ENCODE measurements at regions not wholly inside any gene's neighbourhood (a gene's known extent, or its start where the extent isn't known, plus 50 kb on each side); places are given as distances from the start of the nearest gene placed in this dataset.
"Not testable (repeated sequence)": the region's sequence is repeated elsewhere in the genome, so short reads cannot be mapped to it uniquely, and the experiment has no call there.

DNA sequence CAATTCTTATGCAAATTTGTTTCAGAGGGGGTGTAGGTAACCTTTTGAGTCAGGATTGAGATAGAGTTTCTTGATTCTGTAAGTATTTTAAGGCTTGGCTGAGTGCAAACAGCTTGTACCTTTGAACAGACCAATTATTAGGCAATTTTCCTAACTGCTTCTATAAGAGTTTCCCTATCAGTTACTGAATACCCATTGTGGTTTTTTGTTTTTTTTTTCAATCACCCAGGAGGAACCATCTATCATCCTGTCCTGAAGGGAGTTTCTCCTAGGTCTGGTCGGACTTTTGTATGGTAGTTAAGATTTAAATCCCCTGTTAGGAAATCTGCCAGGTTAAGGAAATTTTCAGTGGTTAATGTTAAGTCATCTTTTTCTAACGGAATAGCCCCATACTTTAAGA is 319.4 kb upstream of the SLC39A10 start:
- DNase-seq (ENCODE audit: extremely low read depth in 1 of 11, low read depth in 9 of 11, low spot score in 4 of 11): no peak

DNA sequence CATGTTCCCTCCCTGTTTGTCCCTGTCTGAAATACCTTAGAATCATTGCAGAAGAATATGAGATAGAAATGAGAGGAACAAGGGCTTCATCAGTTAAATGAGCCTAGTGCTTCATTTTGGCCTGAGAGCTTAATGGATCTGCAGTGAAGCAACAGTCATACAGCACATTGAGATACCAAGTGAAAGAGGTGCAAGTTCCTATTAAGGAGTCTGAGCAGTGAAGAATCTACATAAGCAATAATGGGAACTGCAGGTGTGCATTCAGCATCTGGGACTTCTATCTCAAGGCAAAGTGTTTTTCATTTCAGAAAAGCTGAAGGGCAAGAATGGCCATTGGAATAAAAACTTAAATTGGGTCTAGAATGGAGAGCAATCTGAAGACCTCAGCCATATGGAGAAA is 323.2 kb upstream of the SLC39A10 start:
- DNase-seq (ENCODE audit: extremely low read depth in 1 of 11, low read depth in 9 of 11, low spot score in 4 of 11): no peak

DNA sequence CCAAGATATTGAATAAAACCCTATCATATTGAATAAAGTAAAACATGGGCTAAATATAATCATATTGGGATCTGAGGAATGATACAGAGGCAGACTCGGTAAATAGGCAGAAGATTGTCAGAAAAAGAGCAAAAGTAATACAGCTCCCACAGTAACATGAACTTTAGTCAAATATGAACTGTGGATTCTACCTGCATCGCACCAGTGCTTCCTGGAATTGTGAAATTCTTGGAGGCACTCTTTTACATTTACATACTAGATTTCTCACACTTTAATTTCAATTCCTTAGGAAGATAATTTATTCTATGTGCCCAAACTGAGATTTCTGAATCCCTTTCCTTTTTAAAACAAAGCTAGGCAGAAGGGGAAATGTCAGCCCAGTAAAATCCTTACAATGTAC is 325.1 kb upstream of the SLC39A10 start:
- no peak for DNase-seq (ENCODE audit: extremely low read depth in 1 of 11, low read depth in 9 of 11, low spot score in 4 of 11)

GRCh38 chr2:195331129-195331528 is 325.9 kb upstream of the SLC39A10 start:
- no peak for DNase-seq (ENCODE audit: extremely low read depth in 1 of 11, low read depth in 9 of 11, low spot score in 4 of 11)

DNA sequence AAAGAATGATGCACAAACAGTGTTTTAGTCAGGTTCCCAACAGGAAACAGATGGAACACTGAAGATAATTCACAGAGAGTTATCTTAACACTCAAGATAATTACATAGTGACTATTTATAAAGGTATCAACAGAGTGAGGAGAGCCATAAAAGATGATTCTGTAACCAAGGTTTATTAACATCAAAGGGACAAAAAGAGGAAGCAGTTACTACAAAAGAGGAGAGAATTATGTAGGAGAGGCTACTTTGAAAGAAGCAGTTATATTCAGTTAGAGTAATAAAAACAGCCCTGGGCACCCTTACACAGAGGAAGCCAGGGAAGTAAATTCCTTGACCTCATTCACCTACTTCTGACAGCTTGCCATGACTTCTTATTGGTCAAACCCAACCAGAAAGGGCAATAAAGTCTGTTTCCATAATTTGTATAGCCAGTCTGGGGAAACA is 326.5 kb upstream of the SLC39A10 start:
- DNase-seq (ENCODE audit: extremely low read depth in 1 of 11, low read depth in 9 of 11, low spot score in 4 of 11): no peak

DNA sequence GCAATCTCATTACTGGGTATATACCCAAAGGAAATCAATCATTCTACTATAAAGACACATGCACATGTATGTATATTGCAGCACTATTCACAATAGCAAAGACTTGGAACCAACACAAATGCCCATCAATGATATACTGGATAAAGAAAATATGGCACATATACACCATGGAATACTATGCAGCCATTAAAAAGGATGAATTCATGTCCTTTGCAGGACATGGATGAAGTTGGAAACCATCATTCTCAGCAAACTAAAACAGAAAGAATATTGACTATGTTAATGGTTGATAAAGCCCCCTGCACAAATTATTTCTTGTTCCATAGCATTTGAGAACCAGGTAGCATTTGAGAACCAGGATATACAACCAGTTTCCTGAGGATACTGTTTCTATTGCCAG is 327.2 kb upstream of the SLC39A10 start:
- DNase-seq (ENCODE audit: extremely low read depth in 1 of 11, low read depth in 9 of 11, low spot score in 4 of 11): not testable (repeated sequence)

DNA sequence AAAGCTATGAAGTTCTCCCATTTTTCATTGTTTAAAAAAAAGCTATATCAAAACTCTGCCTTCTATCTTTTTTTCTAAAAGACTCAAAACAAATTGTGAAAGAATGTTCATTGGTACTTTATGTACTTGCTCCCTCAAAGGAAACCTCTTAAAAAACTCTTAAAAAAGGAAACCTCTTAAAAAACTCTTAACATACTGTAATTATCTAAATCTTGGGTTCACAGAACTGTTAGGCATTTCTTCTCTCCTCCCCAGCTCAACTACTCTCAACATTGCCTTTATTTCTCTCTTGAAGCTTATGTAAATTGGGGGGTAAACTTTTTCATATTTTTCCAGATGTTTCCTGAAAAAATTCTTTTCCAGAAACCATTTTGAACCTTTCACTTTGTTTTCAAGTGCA is 330.5 kb upstream of the SLC39A10 start:
- no peak for DNase-seq (ENCODE audit: extremely low read depth in 1 of 11, low read depth in 9 of 11, low spot score in 4 of 11)

DNA sequence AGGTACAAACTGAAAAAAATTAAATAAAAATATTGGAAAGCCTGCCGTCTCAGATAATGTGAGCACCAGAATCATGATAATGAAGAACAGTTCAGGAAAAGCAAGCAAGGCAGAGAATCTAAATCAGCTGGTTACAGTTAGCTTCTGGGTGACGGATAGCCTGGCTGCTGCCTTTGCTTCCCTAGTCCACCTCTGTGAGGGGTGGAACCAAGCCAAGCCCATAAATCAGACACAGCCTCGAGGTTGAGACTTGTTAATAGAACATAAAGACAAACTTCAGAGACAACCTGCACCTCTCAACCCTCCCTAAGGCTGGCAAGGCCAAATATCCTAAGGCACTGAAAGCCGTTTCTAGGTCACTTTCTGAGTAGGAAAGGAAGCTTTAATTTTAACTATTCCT is 334.7 kb upstream of the SLC39A10 start:
- DNase-seq (ENCODE audit: extremely low read depth in 1 of 11, low read depth in 9 of 11, low spot score in 4 of 11): peak in 7 of 11 donors; percentile 7 to 41 (median 26)

DNA sequence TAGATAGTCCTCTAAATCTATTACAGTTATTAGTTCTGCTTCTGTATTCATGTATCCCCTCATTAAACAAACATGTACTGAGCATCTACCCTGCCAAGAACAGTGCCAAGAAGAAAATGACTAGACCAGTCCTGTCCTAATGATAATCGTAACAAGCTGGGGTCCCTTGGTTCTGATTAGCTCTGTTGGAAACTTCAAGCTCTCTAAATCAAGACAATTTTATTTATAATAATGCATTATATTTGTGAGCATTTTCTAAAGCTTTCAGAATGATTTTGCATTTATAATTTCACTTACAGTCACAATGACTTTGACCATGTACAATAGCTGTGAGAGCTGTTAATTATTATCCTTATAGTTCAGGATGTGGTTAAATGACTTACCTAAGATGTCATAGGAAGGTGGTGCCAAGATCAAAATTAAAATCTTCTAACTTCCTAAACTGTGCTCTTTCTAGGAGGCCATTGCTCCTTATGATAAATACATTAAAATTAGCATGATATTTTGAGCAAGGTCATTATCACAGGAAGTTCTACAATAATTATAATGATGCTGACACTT is 336.5 kb upstream of the SLC39A10 start:
- DNase-seq (ENCODE audit: extremely low read depth in 1 of 11, low read depth in 9 of 11, low spot score in 4 of 11): no peak

GRCh38 chr2:195319548-195320412 is 337.2 kb upstream of the SLC39A10 start:
- no peak for DNase-seq (ENCODE audit: extremely low read depth in 1 of 11, low read depth in 9 of 11, low spot score in 4 of 11)

DNA sequence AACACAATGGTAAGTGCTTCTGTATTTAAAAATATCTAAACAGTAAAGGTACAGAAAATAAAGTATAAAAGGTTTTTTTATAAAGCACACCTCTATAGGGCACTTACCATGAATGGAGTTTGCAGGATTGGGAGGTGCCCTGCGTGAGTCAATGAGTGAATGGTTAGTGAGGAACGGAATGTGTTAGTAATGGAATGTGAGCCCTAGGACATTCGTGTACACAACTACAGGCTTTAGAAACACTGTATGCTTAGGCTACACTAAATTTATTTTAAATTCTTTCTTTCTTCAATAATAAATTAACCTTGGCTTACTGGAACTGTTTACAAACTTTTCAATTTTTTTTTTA is 337.9 kb upstream of the SLC39A10 start:
- peak in 1 of 11 donors; percentile 13 for DNase-seq (ENCODE audit: extremely low read depth in 1 of 11, low read depth in 9 of 11, low spot score in 4 of 11)

DNA sequence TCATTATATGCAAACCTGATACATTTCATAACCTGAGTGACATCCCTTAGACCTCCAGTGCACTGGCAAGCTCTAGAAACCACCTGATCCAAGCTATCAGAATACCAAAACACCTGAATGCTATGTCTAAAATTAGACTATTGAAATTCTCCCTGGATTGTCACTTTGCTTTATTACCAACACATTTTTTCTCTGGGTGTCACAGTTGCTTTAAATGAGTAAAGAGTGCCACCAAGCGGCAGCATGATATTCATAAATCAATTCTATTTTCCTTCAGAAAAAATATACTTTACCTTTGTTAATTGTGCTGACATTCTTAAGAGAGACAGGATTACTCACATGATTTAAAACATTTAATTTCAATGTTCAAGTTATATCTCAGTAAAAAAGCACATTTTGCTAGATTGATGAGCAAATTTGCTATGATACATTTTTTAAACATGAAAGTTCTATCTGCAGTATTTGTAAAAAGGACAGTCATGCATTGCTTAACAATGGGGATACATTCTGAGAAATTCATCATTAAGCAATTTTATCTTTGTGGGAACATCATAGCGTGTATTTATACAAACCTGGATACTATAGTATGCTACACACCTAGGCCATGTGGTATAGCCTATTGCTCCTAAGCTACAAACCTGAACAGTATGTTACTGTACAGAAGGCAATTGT is 338.4 kb upstream of the SLC39A10 start:
- peak in 10 of 11 donors; percentile 17 to 57 (median 23) for DNase-seq (ENCODE audit: extremely low read depth in 1 of 11, low read depth in 9 of 11, low spot score in 4 of 11)

DNA sequence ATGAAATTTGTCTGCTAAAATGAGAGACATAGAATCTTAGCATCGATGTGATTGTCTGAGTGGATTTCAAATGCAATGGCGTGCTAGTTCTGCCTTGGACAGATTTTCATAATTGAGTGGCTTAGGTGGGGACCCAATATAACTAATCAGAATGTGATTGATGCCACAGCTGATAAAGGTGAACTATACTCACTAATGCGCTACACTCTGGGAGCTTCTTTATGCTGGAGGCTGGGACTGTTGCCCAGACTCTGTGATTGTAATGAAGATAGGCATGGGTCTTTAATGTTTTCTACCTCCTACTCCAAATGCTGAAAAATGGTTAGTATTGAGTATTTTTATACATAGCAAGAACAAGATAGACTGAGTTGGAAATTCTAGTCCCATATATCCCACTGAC is 339.5 kb upstream of the SLC39A10 start:
- DNase-seq (ENCODE audit: extremely low read depth in 1 of 11, low read depth in 9 of 11, low spot score in 4 of 11): no peak

DNA sequence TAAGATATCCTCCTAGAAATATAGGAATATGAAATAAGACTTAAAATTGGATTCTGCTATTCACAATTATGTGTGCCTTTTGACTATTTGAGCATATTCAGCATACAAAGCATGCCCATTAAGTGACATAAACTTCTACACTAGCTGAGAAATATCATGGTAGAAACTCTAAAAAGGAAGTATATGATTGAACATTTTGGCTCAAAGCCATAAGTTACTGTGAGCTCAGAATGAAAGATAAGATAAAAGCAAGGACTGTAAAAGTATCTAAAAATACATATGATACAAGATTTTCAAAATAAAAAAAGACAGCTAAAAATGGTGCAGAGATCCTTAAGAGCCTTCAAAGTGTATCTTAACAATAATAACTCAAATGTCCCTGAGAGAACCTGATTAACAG is 340.5 kb upstream of the SLC39A10 start:
- no peak for DNase-seq (ENCODE audit: extremely low read depth in 1 of 11, low read depth in 9 of 11, low spot score in 4 of 11)

DNA sequence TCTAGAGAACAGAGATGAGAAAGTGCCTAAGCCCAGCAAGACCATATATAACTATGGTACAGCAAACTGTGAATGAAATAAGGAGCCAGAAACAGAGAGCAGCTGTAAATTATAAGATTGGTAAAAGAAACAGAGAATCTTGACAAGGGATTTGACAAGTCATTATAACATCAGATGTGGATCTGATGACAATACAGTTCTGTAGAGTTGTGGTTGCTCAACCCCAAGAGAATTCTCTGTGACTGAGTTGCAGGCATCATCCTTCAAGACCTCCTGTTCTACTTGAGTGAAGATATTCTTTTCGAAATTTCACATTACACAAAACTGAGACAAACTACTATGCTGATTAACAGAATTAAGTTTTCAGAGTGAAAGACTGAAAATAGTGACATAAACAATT is 343.1 kb upstream of the SLC39A10 start:
- DNase-seq (ENCODE audit: extremely low read depth in 1 of 11, low read depth in 9 of 11, low spot score in 4 of 11): no peak

GRCh38 chr2:195312662-195313061 is 344.4 kb upstream of the SLC39A10 start:
- no peak for DNase-seq (ENCODE audit: extremely low read depth in 1 of 11, low read depth in 9 of 11, low spot score in 4 of 11)

GRCh38 chr2:195308163-195308562 is 348.9 kb upstream of the SLC39A10 start:
- DNase-seq (ENCODE audit: extremely low read depth in 1 of 11, low read depth in 9 of 11, low spot score in 4 of 11): no peak

DNA sequence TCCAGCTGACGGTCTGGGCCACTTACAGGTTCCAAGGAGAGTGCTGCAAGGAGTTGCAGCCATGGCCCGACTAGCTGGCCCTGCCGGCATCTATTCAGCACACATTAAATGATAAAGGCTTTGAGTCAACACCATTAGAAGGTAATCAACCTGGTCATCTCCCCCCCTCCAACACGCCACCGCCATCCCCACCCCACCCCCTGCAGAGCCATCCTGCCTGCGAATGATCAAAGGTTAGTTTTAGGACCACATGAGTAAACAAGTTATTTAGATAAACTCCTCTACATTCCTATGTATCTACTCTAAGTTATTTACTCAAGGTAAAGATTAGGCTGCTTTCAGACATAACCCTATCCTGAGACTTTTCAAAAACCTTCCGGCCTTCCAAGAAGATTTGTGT is 349.3 kb upstream of the SLC39A10 start:
- no peak for DNase-seq (ENCODE audit: extremely low read depth in 1 of 11, low read depth in 9 of 11, low spot score in 4 of 11)

DNA sequence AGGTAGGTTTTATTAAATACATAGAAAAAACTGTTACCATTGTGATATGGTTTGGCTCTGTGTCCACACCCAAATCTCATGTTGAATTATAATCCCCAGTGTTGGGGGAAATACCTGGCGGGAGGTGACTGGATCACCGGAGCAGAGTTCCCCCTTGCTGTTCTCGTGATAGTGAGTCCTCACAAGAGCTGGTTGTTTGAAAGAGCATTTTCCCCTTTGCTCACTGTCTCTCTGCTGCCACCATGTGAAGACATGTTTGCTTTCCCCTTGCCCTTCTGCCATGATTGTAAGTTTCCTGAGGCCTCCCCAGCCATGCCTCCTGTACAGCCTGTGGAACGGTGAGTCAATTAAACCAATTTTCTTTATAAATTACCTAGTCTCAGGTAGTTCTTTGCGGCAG is 352.7 kb upstream of the SLC39A10 start:
- no peak for DNase-seq (ENCODE audit: extremely low read depth in 1 of 11, low read depth in 9 of 11, low spot score in 4 of 11)

GRCh38 chr2:195300631-195301030 is 356.4 kb upstream of the SLC39A10 start:
- DNase-seq (ENCODE audit: extremely low read depth in 1 of 11, low read depth in 9 of 11, low spot score in 4 of 11): no peak
